Astrocyte (in vitro differentiated cells and primary cell): ENCODE measurements at regions not wholly inside any gene's neighbourhood (a gene's known extent, or its start where the extent isn't known, plus 50 kb on each side); places are given as distances from the start of the nearest gene placed in this dataset.

Source experiments
- DNase-seq: peaks from one replicate; pipeline ENCODE4 v3.0.0-alpha.2; 2010; ENCODE audit warnings: low read depth
- FAIRE-seq: peaks from 2 replicates; lab custom pipeline; 2011; peaks lifted over from hg19 to GRCh38; lab: Jason Lieb, UNC
- H2AFZ ChIP-seq: 2 replicates; pipeline ENCODE4 v1.6.0; 2012; ENCODE audit warnings: low read depth, low read length, inconsistent platforms
- H3K27ac ChIP-seq: 2 replicates; pipeline ENCODE4 v1.5.1; 2011; ENCODE audit warnings: low read depth, low read length, inconsistent platforms
- H3K27me3 ChIP-seq: 2 replicates; pipeline ENCODE4 v1.6.0; 2011; ENCODE audit warnings: low read length, inconsistent platforms; ENCODE audit not compliant: insufficient read depth
- H3K36me3 ChIP-seq: 2 replicates; pipeline ENCODE4 v1.5.1; 2011; ENCODE audit warnings: low read length, inconsistent platforms; ENCODE audit not compliant: insufficient read depth
- H3K4me1 ChIP-seq: 2 replicates; pipeline ENCODE4 v1.5.1; 2011; ENCODE audit warnings: low read length, inconsistent platforms; ENCODE audit not compliant: insufficient read depth
- H3K4me2 ChIP-seq: 2 replicates; pipeline ENCODE4 v1.6.0; 2012; ENCODE audit warnings: low read length, inconsistent platforms
- H3K4me3 ChIP-seq: 2 replicates; pipeline ENCODE4 v1.5.1; 2011; ENCODE audit warnings: low read depth, mild to moderate bottlenecking, low read length, inconsistent platforms; ENCODE audit not compliant: insufficient read depth
- H3K79me2 ChIP-seq: 2 replicates; pipeline ENCODE4 v1.6.0; 2012; ENCODE audit warnings: mild to moderate bottlenecking, low read length, inconsistent platforms; ENCODE audit not compliant: insufficient read depth
- H3K9ac ChIP-seq: 2 replicates; pipeline ENCODE4 v1.6.0; 2012; ENCODE audit warnings: mild to moderate bottlenecking, low read length, inconsistent platforms
- H3K9me3 ChIP-seq: 2 replicates; pipeline ENCODE4 v1.5.1; 2012; ENCODE audit warnings: low read depth, mild to moderate bottlenecking, low read length, inconsistent platforms; ENCODE audit not compliant: insufficient read depth
- H4K20me1 ChIP-seq: 2 replicates; pipeline ENCODE4 v1.6.0; 2012; ENCODE audit warnings: low read length, inconsistent platforms; ENCODE audit not compliant: insufficient read depth
- H3K27ac Mint-ChIP-seq: one replicate; pipeline ENCODE4 v1.8.0; 2021; ENCODE audit warnings: mild to moderate bottlenecking, mixed read lengths; ENCODE audit not compliant: unreplicated experiment
- H3K27me3 Mint-ChIP-seq: one replicate; pipeline ENCODE4 v1.8.0; 2021; ENCODE audit warnings: low read depth, mixed read lengths; ENCODE audit not compliant: unreplicated experiment
- H3K36me3 Mint-ChIP-seq: one replicate; pipeline ENCODE4 v1.8.0; 2021; ENCODE audit warnings: low read depth, mixed read lengths; ENCODE audit not compliant: unreplicated experiment
- H3K4me1 Mint-ChIP-seq: one replicate; pipeline ENCODE4 v1.8.0; 2021; ENCODE audit warnings: low read depth, mixed read lengths; ENCODE audit not compliant: unreplicated experiment
- H3K4me3 Mint-ChIP-seq: one replicate; pipeline ENCODE4 v1.8.0; 2021; ENCODE audit warnings: mild to moderate bottlenecking, moderate library complexity, mixed read lengths; ENCODE audit not compliant: unreplicated experiment
- H3K9me3 Mint-ChIP-seq: one replicate; pipeline ENCODE4 v1.8.0; 2021; ENCODE audit warnings: mild to moderate bottlenecking, mixed read lengths; ENCODE audit not compliant: unreplicated experiment
- CTCF ChIP-seq: IDR thresholded peaks from 2 replicates; pipeline ENCODE4 v1.5.1; 2011; ENCODE audit warnings: low read depth, mild to moderate bottlenecking, inconsistent platforms, low read length, moderate library complexity; ENCODE audit not compliant: insufficient read depth
- EZH2 ChIP-seq: IDR thresholded peaks from 2 replicates; pipeline ENCODE4 v1.6.1; 2012; ENCODE audit warnings: mild to moderate bottlenecking, low read length, inconsistent platforms; ENCODE audit not compliant: insufficient read depth

GRCh38 chr2:84320940-84321339 is 138.1 kb downstream of the SUCLG1 start:
- H3K9me3 Mint-ChIP-seq: no peaks in the 10 kb centered on the region
- no peak for TF ChIP-seq CTCF
- TF ChIP-seq EZH2: no peak

GRCh38 chr2:84319581-84319980 is 139.5 kb downstream of the SUCLG1 start:
- Mint-ChIP-seq H3K9me3 (no peaks in the 10 kb centered on the region), H3K27ac (no peak overlapping the region), H3K4me3 (no peak overlapping the region), H3K36me3 (no peaks in the 10 kb centered on the region), H3K27me3 (peaks cover 10% of the 10 kb centered on the region), H3K4me1 (no peaks in the 10 kb centered on the region)
- Histone ChIP-seq H3K9ac (no peak overlapping the region), H3K4me1 (no peaks in the 10 kb centered on the region), H3K4me2 (no peak overlapping the region), H2AFZ (no peak overlapping the region), H3K27ac (no peak overlapping the region), H3K9me3 (no peaks in the 10 kb centered on the region), H3K36me3 (no peaks in the 10 kb centered on the region), H4K20me1 (no peaks in the 10 kb centered on the region), H3K27me3 (no peaks in the 10 kb centered on the region), H3K79me2 (no peaks in the 10 kb centered on the region), H3K4me3 (no peak overlapping the region)
- FAIRE-seq (no peak), DNase-seq (no peak)
- no peak for TF ChIP-seq CTCF
- TF ChIP-seq EZH2: no peak

More at GRCh38 chr2:84320940-84321339, 138.1 kb downstream of the SUCLG1 start:
- Mint-ChIP-seq H3K4me3 (no peak overlapping the region), H3K4me1 (no peaks in the 10 kb centered on the region), H3K27me3 (peaks cover 3% of the 10 kb centered on the region), H3K36me3 (no peaks in the 10 kb centered on the region), H3K27ac (no peak overlapping the region)
- Histone ChIP-seq H3K4me2 (no peak overlapping the region), H3K27ac (no peak overlapping the region), H3K9me3 (no peaks in the 10 kb centered on the region), H3K4me3 (no peak overlapping the region), H3K27me3 (no peaks in the 10 kb centered on the region), H2AFZ (no peak overlapping the region), H4K20me1 (no peaks in the 10 kb centered on the region), H3K79me2 (no peaks in the 10 kb centered on the region), H3K36me3 (no peaks in the 10 kb centered on the region), H3K9ac (no peak overlapping the region), H3K4me1 (no peaks in the 10 kb centered on the region)
- no peak for FAIRE-seq
- no peak for DNase-seq

GRCh38 chr2:84317135-84317534 is 141.9 kb downstream of the SUCLG1 start:
- no peaks in the 10 kb centered on the region for H3K27me3 ChIP-seq
- no peak for FAIRE-seq
- Mint-ChIP-seq H3K9me3 (no peaks in the 10 kb centered on the region), H3K36me3 (no peaks in the 10 kb centered on the region), H3K27me3 (peaks cover 9% of the 10 kb centered on the region), H3K4me3 (no peak overlapping the region), H3K4me1 (no peaks in the 10 kb centered on the region), H3K27ac (no peak overlapping the region)
- no peak overlapping the region for H3K9ac ChIP-seq
- H4K20me1 ChIP-seq: no peaks in the 10 kb centered on the region
- H3K9me3 ChIP-seq: no peaks in the 10 kb centered on the region
- no peak for DNase-seq
- no peaks in the 10 kb centered on the region for H3K79me2 ChIP-seq
- H3K4me1 ChIP-seq: no peaks in the 10 kb centered on the region
- H3K27ac ChIP-seq: no peak overlapping the region
- H3K4me2 ChIP-seq: no peak overlapping the region
- H2AFZ ChIP-seq: no peak overlapping the region
- H3K4me3 ChIP-seq: no peak overlapping the region
- TF ChIP-seq CTCF: no peak
- TF ChIP-seq EZH2: no peak
- no peaks in the 10 kb centered on the region for H3K36me3 ChIP-seq
